ENCODE measurements at regions not wholly inside any gene's neighbourhood (a gene's known extent, or its start where the extent isn't known, plus 50 kb on each side); places are given as distances from the start of the nearest gene placed in this dataset.
"Not testable (repeated sequence)": the region's sequence is repeated elsewhere in the genome, so short reads cannot be mapped to it uniquely, and the experiment has no call there.

DNA sequence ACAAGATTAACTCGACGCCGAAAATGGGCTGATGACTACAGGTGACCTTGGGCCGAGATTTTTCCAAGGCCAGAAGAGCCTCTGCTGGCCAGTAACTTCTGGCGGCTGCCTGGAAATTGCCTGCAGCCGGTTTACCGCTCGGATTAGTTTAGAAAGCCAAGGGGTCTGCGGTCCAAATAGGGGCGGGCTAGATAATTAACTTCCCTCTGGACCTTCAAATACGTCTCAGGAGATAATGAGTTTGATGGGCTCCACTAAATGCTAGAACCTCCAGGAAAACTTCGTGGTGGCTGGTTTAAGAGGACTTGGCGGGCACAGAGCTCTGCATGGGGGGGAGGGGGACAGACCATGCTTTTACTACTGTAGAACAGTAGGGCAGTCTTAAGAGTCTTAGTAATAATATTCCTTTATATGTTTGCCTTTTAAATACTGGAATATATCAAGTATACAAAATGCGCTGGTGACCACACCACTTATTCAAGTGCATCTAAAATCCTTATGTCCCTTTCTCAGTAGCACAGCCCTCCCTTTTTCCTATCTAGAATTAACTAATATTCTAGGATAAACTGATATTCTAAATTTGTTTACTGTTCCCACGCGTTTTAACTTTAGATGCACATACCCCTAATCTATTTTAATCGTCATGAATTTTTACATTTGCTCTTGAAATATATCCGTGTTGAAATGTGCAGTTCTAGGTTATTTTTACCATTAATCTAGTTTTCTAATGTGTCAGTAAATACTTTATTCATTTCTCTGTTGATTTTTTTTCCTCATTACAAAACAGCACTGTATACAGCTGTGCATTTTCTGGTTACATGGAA is 107.5 kb upstream of the PRSS16 start:
- no peak for TF ChIP-seq CTCF (IDR thresholded peaks at IDR 0.05; ENCODE audit: unreplicated experiment)
- no peaks in the 10 kb centered on the region for H3K36me3 Mint-ChIP-seq (ENCODE audit: low read depth, unreplicated experiment)
- H3K4me3 Mint-ChIP-seq (ENCODE audit: unreplicated experiment) = peak overlapping the region; percentile 96
- DNase-seq (ENCODE audit: low spot score) = peak; percentile 9
- peak overlapping the region; percentile 95 for H3K27ac Mint-ChIP-seq (ENCODE audit: unreplicated experiment)
- H3K4me1 Mint-ChIP-seq (ENCODE audit: unreplicated experiment) = peaks cover 23% of the 10 kb centered on the region
- H3K9me3 Mint-ChIP-seq (ENCODE audit: unreplicated experiment) = no peaks in the 10 kb centered on the region
- peaks cover 2% of the 10 kb centered on the region for H3K27me3 Mint-ChIP-seq (ENCODE audit: unreplicated experiment)

DNA sequence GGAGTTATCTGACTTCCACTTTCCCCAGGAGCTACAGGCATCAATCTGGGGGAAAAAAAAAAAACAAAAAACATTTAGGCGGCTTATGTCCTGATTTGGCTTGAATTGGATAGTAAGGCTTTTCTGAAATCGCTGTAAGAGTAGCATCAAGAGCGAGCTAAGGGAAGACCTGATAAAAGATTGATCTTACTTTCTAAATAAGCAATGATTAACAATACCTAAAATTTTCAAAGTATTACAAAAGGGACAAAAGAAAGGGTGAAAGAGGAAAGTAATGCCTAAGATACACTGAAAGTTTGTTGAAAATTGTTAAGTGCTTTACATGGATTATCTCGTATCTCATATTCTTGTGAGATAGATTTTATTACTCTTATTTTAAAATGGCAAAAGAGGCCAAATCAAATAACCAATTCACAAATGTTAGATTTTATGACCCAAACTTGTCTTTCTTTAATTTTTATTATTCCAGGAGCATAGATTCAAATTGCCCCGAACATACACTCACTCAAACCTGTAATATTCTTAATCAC is 106.4 kb upstream of the PRSS16 start:
- H3K36me3 Mint-ChIP-seq (ENCODE audit: low read depth, unreplicated experiment) = no peaks in the 10 kb centered on the region
- peaks cover 23% of the 10 kb centered on the region for H3K4me1 Mint-ChIP-seq (ENCODE audit: unreplicated experiment)
- H3K4me3 Mint-ChIP-seq (ENCODE audit: unreplicated experiment) = no peak overlapping the region
- H3K9me3 Mint-ChIP-seq (ENCODE audit: unreplicated experiment) = no peaks in the 10 kb centered on the region
- peaks cover 2% of the 10 kb centered on the region for H3K27me3 Mint-ChIP-seq (ENCODE audit: unreplicated experiment)
- DNase-seq (ENCODE audit: low spot score) = no peak
- TF ChIP-seq CTCF (IDR thresholded peaks at IDR 0.05; ENCODE audit: unreplicated experiment) = no peak
- H3K27ac Mint-ChIP-seq (ENCODE audit: unreplicated experiment) = no peak overlapping the region

- DNase-seq (ENCODE audit: low spot score) = no peak
- Mint-ChIP-seq H3K27ac (ENCODE audit: unreplicated experiment) (no peak overlapping the region), H3K4me3 (ENCODE audit: unreplicated experiment) (no peak overlapping the region), H3K27me3 (ENCODE audit: unreplicated experiment) (peaks cover 2% of the 10 kb centered on the region), H3K9me3 (ENCODE audit: unreplicated experiment) (no peaks in the 10 kb centered on the region), H3K4me1 (ENCODE audit: unreplicated experiment) (peaks cover 23% of the 10 kb centered on the region), H3K36me3 (ENCODE audit: low read depth, unreplicated experiment) (no peaks in the 10 kb centered on the region)
- no peak for TF ChIP-seq CTCF (IDR thresholded peaks at IDR 0.05; ENCODE audit: unreplicated experiment)
These were observed 105.9 kb upstream of the PRSS16 start for GRCh38 chr6:27141529-27142015.

DNA sequence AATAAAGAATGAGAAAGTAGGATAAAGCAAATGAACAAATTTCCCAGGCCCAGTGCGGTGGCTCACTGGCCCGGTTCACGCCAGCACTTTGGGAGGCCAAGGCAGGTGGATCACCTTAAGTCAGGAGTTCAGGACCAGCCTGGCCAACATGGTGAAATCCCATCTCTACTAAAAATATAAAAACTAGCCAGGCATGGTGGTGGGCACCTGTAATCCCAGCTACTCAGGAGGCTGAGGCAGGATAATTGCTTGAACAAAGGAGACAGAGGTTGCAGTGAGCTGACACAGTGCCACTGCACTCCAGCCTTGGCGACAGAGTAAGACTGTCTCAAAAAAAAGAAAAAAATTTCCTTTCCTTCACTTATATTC is 104.5 kb upstream of the PRSS16 start:
- not testable (repeated sequence) for DNase-seq (ENCODE audit: low spot score); H3K4me3 Mint-ChIP-seq (ENCODE audit: unreplicated experiment); H3K9me3 Mint-ChIP-seq (ENCODE audit: unreplicated experiment); H3K27ac Mint-ChIP-seq (ENCODE audit: unreplicated experiment); H3K36me3 Mint-ChIP-seq (ENCODE audit: low read depth, unreplicated experiment); H3K27me3 Mint-ChIP-seq (ENCODE audit: unreplicated experiment)
- peaks cover 19% of the 10 kb centered on the region for H3K4me1 Mint-ChIP-seq (ENCODE audit: unreplicated experiment)

DNA sequence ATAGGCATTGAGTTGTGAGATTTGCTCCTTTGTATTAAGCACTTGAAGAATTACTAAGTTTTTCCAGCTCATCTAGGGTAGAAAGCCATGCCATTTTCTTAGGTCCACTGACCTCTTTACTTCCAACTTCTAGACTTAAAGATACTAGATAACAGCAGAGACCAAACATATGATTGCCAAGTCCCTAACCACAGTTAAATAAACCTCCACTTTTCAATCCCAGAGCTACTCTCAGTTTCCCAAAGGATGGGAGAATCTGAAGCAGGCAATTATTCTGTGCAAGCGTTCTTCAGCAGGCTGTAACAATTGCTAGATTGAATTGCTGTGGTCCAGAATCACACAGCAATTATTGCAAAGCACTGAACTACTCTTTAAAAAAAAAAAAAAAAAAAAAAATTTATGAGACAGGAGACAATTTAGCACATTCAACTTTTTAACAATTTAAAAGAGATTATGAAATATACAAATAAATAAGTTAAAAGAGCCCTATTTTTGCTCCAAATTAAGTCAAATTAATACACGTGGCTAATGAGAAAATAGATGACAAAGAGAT is 104.0 kb upstream of the PRSS16 start:
- no peak for DNase-seq (ENCODE audit: low spot score)
- Mint-ChIP-seq H3K4me1 (ENCODE audit: unreplicated experiment) (peaks cover 14% of the 10 kb centered on the region), H3K27me3 (ENCODE audit: unreplicated experiment) (peaks cover 2% of the 10 kb centered on the region), H3K4me3 (ENCODE audit: unreplicated experiment) (no peak overlapping the region), H3K9me3 (ENCODE audit: unreplicated experiment) (no peaks in the 10 kb centered on the region), H3K36me3 (ENCODE audit: low read depth, unreplicated experiment) (no peaks in the 10 kb centered on the region), H3K27ac (ENCODE audit: unreplicated experiment) (no peak overlapping the region)
- no peak for TF ChIP-seq CTCF (IDR thresholded peaks at IDR 0.05; ENCODE audit: unreplicated experiment)
